Loucy (cell line): ENCODE measurements at regions not wholly inside any gene's neighbourhood (a gene's known extent, or its start where the extent isn't known, plus 50 kb on each side); places are given as distances from the start of the nearest gene placed in this dataset.

Experiments used
- H2AFZ ChIP-seq: fragments of 200-600 bp; sonication (generic); 2 replicates; pipeline ENCODE4 v1.6.0; 2016; ENCODE audit warnings: antibody characterized with exemption, mild to moderate bottlenecking, low read length, moderate library complexity
- H3F3A ChIP-seq: fragments of 200-600 bp; 2 replicates; pipeline ENCODE4 v1.6.0; 2016; ENCODE audit warnings: antibody characterized with exemption, low read depth, mild to moderate bottlenecking
- H3K27me3 ChIP-seq: fragments of 200-600 bp; sonication (generic); 2 replicates; pipeline ENCODE4 v1.6.1; 2014; ENCODE audit warnings: low read length, mild to moderate bottlenecking; ENCODE audit not compliant: insufficient read depth, poor library complexity, severe bottlenecking
- H3K36me3 ChIP-seq: fragments of 200-600 bp; sonication (generic); 2 replicates; pipeline ENCODE4 v1.6.1; 2016; ENCODE audit warnings: low read length; ENCODE audit not compliant: insufficient read depth
- H3K4me1 ChIP-seq: fragments of 200-600 bp; sonication (generic); 2 replicates; pipeline ENCODE4 v1.5.1; 2014; ENCODE audit warnings: low read length, mild to moderate bottlenecking; ENCODE audit not compliant: insufficient read depth, poor library complexity, severe bottlenecking
- H3K4me2 ChIP-seq: fragments of 200-600 bp; sonication (generic); 2 replicates; pipeline ENCODE4 v1.6.0; 2014; ENCODE audit warnings: antibody characterized with exemption, low read length, low read depth, mild to moderate bottlenecking; ENCODE audit not compliant: poor library complexity, severe bottlenecking
- H3K4me3 ChIP-seq: fragments of 200-600 bp; sonication (generic); 2 replicates; pipeline ENCODE4 v1.5.1; 2014; ENCODE audit warnings: low read length, mild to moderate bottlenecking, mixed read lengths; ENCODE audit not compliant: poor library complexity, severe bottlenecking
- H3K79me2 ChIP-seq: fragments of 200-600 bp; sonication (generic); 2 replicates; pipeline ENCODE4 v1.6.1; 2014; ENCODE audit warnings: low read length; ENCODE audit not compliant: insufficient read depth
- H3K9ac ChIP-seq: fragments of 200-600 bp; sonication (generic); 2 replicates; pipeline ENCODE4 v1.6.0; 2014; ENCODE audit warnings: mild to moderate bottlenecking, low read depth, low read length, moderate library complexity; ENCODE audit not compliant: poor library complexity, severe bottlenecking
- H3K9me2 ChIP-seq: fragments of 200-600 bp; sonication (generic); replicated peaks from 2 replicates; pipeline ENCODE4 v1.6.1; 2016; ENCODE audit warnings: low read depth, low read length, mixed read lengths
- H3K9me3 ChIP-seq: fragments of 200-600 bp; sonication (generic); 2 replicates; pipeline ENCODE4 v1.6.1; 2014; ENCODE audit warnings: mild to moderate bottlenecking, antibody characterized with exemption, low read length, low read depth; ENCODE audit not compliant: insufficient read depth
- H4K20me1 ChIP-seq: fragments of 200-600 bp; sonication (generic); 2 replicates; pipeline ENCODE4 v1.6.0; 2014; ENCODE audit warnings: antibody characterized with exemption, low read length, mild to moderate bottlenecking; ENCODE audit not compliant: insufficient read depth, poor library complexity, severe bottlenecking
- EZH2phosphoT487 ChIP-seq: fragments of 200-600 bp; IDR thresholded peaks from 2 replicates; pipeline ENCODE4 v1.6.1; 2018; ENCODE audit warnings: antibody characterized with exemption, mild to moderate bottlenecking, moderate library complexity, borderline replicate concordance
- TF ChIP-seq, protein P1 (sequence below): fragments of 200-600 bp; sonication (generic); conservative IDR thresholded peaks from 2 replicates; pipeline ENCODE4 v1.5.1; 2014; ENCODE audit warnings: mild to moderate bottlenecking, antibody characterized with exemption, low read length

DNA sequence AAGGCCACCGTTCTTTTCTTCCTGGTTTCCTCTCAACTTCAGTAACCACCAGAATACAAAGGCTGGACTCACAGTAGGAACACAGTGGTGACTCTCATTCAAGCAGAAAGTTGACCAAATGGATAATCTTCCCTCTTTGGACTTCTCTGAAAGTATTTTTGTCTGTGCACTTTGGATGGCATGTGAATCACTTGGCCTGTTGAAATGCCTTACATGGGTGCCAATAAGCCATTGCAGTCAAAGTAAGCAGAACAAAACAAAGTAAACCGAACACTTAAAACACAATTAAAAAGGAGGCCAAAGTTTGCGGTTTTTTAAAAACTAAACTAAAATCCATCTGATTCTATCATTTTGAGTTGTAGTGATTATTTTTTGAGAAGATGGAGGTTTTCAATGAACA, 370.1 kb upstream of the DDHD1 start:
- H3K36me3 ChIP-seq, result no peaks in the 10 kb centered on the region
- H3K9me2 ChIP-seq, result no peaks in the 10 kb centered on the region
- H3K79me2 ChIP-seq, result no peaks in the 10 kb centered on the region
- H3K9me3 ChIP-seq, result no peaks in the 10 kb centered on the region
- no peak overlapping the region for H3K4me3 ChIP-seq
- H3K4me1 ChIP-seq, result no peaks in the 10 kb centered on the region
- no peaks in the 10 kb centered on the region for H3F3A ChIP-seq
- H2AFZ ChIP-seq, result no peak overlapping the region
- no peak overlapping the region for H3K4me2 ChIP-seq
- H3K9ac ChIP-seq, result no peak overlapping the region
- no peaks in the 10 kb centered on the region for H4K20me1 ChIP-seq
- TF ChIP-seq, protein P1, sequence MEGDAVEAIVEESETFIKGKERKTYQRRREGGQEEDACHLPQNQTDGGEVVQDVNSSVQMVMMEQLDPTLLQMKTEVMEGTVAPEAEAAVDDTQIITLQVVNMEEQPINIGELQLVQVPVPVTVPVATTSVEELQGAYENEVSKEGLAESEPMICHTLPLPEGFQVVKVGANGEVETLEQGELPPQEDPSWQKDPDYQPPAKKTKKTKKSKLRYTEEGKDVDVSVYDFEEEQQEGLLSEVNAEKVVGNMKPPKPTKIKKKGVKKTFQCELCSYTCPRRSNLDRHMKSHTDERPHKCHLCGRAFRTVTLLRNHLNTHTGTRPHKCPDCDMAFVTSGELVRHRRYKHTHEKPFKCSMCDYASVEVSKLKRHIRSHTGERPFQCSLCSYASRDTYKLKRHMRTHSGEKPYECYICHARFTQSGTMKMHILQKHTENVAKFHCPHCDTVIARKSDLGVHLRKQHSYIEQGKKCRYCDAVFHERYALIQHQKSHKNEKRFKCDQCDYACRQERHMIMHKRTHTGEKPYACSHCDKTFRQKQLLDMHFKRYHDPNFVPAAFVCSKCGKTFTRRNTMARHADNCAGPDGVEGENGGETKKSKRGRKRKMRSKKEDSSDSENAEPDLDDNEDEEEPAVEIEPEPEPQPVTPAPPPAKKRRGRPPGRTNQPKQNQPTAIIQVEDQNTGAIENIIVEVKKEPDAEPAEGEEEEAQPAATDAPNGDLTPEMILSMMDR, result no peak
- TF ChIP-seq EZH2phosphoT487, result no peak
- no peaks in the 10 kb centered on the region for H3K27me3 ChIP-seq

DNA sequence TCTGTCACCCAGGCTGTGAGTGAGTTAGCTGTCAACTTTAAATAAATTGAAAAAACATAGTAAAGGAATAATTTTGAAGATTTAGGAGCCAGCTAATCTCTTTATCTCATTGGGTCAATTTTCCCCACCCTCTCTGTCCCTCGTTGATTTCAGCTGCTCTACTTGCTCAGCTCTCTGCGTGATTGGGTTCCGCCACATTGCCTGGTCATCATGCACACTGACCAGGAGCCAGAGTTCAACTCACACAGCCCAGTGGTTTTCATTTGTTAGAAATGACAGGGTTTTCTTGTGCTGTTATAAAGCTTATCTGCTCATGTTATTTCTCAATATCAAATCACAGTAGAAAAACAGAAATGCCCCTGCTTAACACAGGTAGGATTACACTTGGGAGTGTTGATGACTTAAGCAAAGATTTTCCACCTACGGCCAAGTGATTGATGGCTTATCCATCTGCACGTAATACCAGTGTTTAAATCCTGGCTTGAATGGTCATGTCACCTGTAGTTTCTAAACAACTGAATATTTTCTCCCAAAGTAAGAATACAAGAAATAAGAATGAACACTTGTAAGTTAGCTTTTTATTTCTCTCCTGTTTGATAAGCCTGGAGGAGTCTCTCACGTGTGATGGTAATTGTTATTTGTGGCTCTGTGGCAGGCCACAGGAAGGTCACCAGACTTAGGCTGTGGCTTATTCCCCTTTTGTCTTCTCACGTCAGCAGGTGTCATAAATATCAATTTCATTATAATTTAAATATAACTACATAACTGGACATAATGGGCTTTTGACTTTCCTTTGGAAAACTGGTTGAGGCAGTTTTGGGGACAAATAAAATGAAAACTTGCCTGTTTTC, 367.2 kb upstream of the DDHD1 start:
- H4K20me1 ChIP-seq, result no peaks in the 10 kb centered on the region
- H3K27me3 ChIP-seq, result no peaks in the 10 kb centered on the region
- no peaks in the 10 kb centered on the region for H3K4me1 ChIP-seq
- H3F3A ChIP-seq, result no peaks in the 10 kb centered on the region
- H3K4me3 ChIP-seq, result no peak overlapping the region
- TF ChIP-seq EZH2phosphoT487, result no peak
- TF ChIP-seq, protein P1, result no peak
- no peaks in the 10 kb centered on the region for H3K79me2 ChIP-seq
- H3K36me3 ChIP-seq, result no peaks in the 10 kb centered on the region
- H2AFZ ChIP-seq, result no peak overlapping the region
- H3K4me2 ChIP-seq, result no peak overlapping the region
- H3K9ac ChIP-seq, result no peak overlapping the region
- H3K9me2 ChIP-seq, result no peaks in the 10 kb centered on the region
- no peaks in the 10 kb centered on the region for H3K9me3 ChIP-seq

- Histone ChIP-seq H3K36me3 (no peaks in the 10 kb centered on the region), H3K4me1 (no peaks in the 10 kb centered on the region), H3F3A (no peaks in the 10 kb centered on the region), H3K4me3 (no peak overlapping the region), H3K79me2 (no peaks in the 10 kb centered on the region), H3K9me2 (no peaks in the 10 kb centered on the region), H4K20me1 (no peaks in the 10 kb centered on the region), H3K9me3 (no peaks in the 10 kb centered on the region), H3K4me2 (no peak overlapping the region), H3K27me3 (no peaks in the 10 kb centered on the region), H3K9ac (no peak overlapping the region), H2AFZ (no peak overlapping the region)
- TF ChIP-seq EZH2phosphoT487, result no peak
- TF ChIP-seq, protein P1, result no peak
These were observed 366.0 kb upstream of the DDHD1 start for GRCh38 chr14:53519137-53519536.
